Lung (tissue), 11 donors: ENCODE measurements at regions not wholly inside any gene's neighbourhood (a gene's known extent, or its start where the extent isn't known, plus 50 kb on each side); places are given as distances from the start of the nearest gene placed in this dataset.

Experiments used
- ATAC-seq: fragments of 200-7000 bp; cut with Tn5 transposase; one replicate; pipeline ENCODE4 v1.9.1; 2020; ENCODE audit warnings: moderate number of reproducible peaks; ENCODE audit not compliant: insufficient read depth, low FRiP score
- DNase-seq, 3 donors: peaks; one replicate each; pipeline ENCODE4 v3.0.0-alpha.2; 2013 to 2017
- H3K27ac ChIP-seq, 2 donors: one replicate each; pipeline ENCODE4 v1.5.1; 2013; ENCODE audit warnings: mild to moderate bottlenecking in 2 of 2, moderate library complexity in 2 of 2, control low read depth in 1 of 2, inconsistent platforms in 1 of 2, low read depth in 1 of 2, low read length in 1 of 2
- H3K27me3 ChIP-seq, 3 donors: one replicate each; pipeline ENCODE4 v1.5.1; 2013; ENCODE audit warnings: low read length in 2 of 3; ENCODE audit not compliant: control insufficient read depth in 3 of 3, insufficient read depth in 3 of 3
- H3K36me3 ChIP-seq, 4 donors: one replicate each; pipeline ENCODE4 v1.5.1; 2013; ENCODE audit warnings: low read length in 4 of 4, mild to moderate bottlenecking in 1 of 4, moderate library complexity in 1 of 4; ENCODE audit not compliant: control insufficient read depth in 4 of 4, insufficient read depth in 4 of 4
- H3K4me1 ChIP-seq, 5 donors: one replicate each; pipeline ENCODE4 v1.5.1; 2013; ENCODE audit warnings: low read length in 5 of 5, mild to moderate bottlenecking in 2 of 5, moderate library complexity in 1 of 5; ENCODE audit not compliant: control insufficient read depth in 5 of 5, insufficient read depth in 5 of 5
- H3K4me3 ChIP-seq: one replicate; pipeline ENCODE4 v1.5.1; 2013; ENCODE audit warnings: mild to moderate bottlenecking, control low read depth, moderate library complexity
- H3K9ac ChIP-seq, 2 donors: one replicate each; pipeline ENCODE4 v1.5.1; 2013; ENCODE audit warnings: low read length in 2 of 2, control low read depth in 1 of 2; ENCODE audit not compliant: insufficient read depth in 1 of 2
- H3K9me3 ChIP-seq, 4 donors: one replicate each; pipeline ENCODE4 v1.5.1; 2013; ENCODE audit warnings: low read length in 3 of 4, mild to moderate bottlenecking in 1 of 4, moderate library complexity in 1 of 4; ENCODE audit not compliant: control insufficient read depth in 4 of 4, insufficient read depth in 3 of 4
- WGBS, 2 donors: extraction: QIAGEN DNeasy Blood & Tissue Kit; methylation state at CpG; one replicate each; pipeline ENCODE4 v1.1.7; 2013; 5-methylcytosine and 5-hydroxymethylcytosine counted together
- TF ChIP-seq, protein P1 (sequence below): IDR thresholded peaks from 2 replicates; pipeline ENCODE4 v1.5.1; 2012; ENCODE audit warnings: mild to moderate bottlenecking; ENCODE audit errors: control extremely low read depth, extremely low read depth
- donor health status: control.
- donor health status: control.
- donor health status: Bipolar disorder and iron deficiency.
- donor health status: healthy.
- donor health status: DM: yes; HTN: yes; CAD: no.

DNA sequence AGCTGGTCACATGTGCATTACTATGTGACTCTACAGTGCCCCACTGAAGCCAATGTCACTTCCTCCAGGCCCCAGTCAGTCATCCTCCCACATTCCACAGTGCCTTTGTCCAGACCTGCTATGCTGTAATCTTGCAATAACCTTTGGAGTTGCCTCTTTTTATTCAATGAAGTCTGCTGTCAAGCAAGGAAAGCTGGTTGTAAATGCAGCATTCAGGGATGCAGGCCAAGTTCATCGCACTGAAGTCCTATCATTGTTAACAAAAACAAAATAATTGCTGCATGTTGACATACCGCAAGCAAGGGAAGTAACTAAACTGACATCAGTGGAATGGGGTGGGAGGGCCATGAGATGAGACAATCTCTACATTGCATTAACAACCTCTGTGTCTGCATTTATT, 131.2 kb upstream of the CDYL start:
- ATAC-seq: no peak

DNA sequence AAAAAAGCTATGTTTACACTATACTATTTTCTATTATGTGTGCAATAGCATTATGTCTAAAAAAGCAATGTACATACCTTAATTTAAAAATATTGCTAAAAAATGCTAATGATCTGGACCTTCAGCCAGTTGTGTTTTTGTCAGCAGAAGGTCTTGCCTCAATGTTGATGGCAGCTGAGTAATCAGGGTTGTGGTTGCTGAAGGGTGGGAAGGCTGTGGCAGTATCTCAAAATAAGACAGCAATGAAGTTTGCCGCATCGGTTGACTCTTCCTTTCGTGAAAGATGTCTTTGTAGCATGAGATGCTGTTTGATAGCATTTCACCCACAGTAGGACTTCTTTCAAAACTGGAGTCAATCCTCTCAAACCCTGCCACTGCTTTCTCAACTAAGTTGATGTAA, 134.7 kb upstream of the CDYL start:
- Histone ChIP-seq H3K9me3 (peaks cover 0 to 2% (median 0%) of the 10 kb centered on the region in 4 donors), H3K36me3 (no peaks in the 10 kb centered on the region), H3K9ac (no peak overlapping the region), H3K4me3 (no peak overlapping the region), H3K27me3 (no peaks in the 10 kb centered on the region), H3K4me1 (no peaks in the 10 kb centered on the region), H3K27ac (no peak overlapping the region)
- DNase-seq (no peak), ATAC-seq (no peak)
- 98% methylated on average over 3 of the region's 3 CpGs for WGBS, 2 donors
- TF ChIP-seq, protein P1, sequence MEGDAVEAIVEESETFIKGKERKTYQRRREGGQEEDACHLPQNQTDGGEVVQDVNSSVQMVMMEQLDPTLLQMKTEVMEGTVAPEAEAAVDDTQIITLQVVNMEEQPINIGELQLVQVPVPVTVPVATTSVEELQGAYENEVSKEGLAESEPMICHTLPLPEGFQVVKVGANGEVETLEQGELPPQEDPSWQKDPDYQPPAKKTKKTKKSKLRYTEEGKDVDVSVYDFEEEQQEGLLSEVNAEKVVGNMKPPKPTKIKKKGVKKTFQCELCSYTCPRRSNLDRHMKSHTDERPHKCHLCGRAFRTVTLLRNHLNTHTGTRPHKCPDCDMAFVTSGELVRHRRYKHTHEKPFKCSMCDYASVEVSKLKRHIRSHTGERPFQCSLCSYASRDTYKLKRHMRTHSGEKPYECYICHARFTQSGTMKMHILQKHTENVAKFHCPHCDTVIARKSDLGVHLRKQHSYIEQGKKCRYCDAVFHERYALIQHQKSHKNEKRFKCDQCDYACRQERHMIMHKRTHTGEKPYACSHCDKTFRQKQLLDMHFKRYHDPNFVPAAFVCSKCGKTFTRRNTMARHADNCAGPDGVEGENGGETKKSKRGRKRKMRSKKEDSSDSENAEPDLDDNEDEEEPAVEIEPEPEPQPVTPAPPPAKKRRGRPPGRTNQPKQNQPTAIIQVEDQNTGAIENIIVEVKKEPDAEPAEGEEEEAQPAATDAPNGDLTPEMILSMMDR: no peak

More for the DNA sequence above, 131.2 kb upstream of the CDYL start:
- H3K9me3 ChIP-seq: no peaks in the 10 kb centered on the region
- WGBS, 2 donors: 67 to 90% methylated on average over 2 of the region's 2 CpGs
- no peak for DNase-seq
- H3K9ac ChIP-seq: no peak overlapping the region
- H3K4me1 ChIP-seq: peaks cover 0 to 8% (median 4%) of the 10 kb centered on the region in 5 donors
- H3K36me3 ChIP-seq: no peaks in the 10 kb centered on the region
- TF ChIP-seq, protein P1: no peak
- no peak overlapping the region for H3K4me3 ChIP-seq
- H3K27me3 ChIP-seq: no peaks in the 10 kb centered on the region
- no peak overlapping the region for H3K27ac ChIP-seq

DNA sequence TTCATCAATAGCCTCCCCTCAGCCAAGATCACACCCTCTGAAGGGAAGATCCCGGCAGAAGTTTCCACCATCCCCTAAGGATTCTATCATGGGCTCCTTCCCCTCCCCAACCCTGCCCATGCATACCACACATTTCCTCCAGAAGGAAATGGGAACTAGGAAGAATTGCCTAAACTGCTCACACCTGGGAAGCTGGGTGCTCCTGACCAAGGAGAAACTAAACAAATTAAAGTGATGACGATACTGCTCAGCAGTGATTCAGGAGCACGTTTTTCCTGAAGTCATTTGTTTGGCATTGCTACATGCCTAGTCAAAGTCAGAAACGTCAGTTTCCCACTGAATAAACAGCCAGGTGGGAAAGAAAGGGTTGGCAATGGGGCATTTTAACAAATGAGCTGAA, 136.1 kb upstream of the CDYL start:
- Histone ChIP-seq H3K9me3 (peaks cover 0 to 2% (median 0%) of the 10 kb centered on the region in 4 donors), H3K27me3 (no peaks in the 10 kb centered on the region), H3K9ac (no peak overlapping the region), H3K36me3 (no peaks in the 10 kb centered on the region), H3K27ac (no peak overlapping the region), H3K4me3 (no peak overlapping the region), H3K4me1 (no peaks in the 10 kb centered on the region)
- ATAC-seq: no peak
- 42 to 53% methylated on average over 4 of the region's 4 CpGs for WGBS, 2 donors
- TF ChIP-seq, protein P1: no peak
- DNase-seq: peak in 1 of 3 donors; percentile 23

DNA sequence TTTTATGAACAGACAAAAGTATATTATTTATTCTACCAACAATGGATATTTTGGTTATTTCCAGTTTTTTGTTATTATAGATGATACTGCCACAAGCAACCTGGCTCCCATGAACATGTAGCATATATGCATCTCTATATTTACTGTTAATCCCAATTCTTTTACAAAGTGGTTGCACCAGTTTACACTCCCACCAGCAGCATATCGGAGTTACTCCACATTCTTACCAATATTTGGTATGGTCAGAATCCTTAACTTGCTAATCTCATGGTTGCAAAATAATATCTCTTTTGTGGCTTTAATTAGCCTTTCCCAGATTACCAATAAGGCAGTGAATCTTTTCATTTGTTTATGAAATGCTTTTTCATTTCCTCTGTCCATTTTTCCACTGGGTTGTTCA, 137.6 kb upstream of the CDYL start:
- TF ChIP-seq, protein P1: no peak
- no peak overlapping the region for H3K9ac ChIP-seq
- H3K4me1 ChIP-seq: no peaks in the 10 kb centered on the region
- H3K9me3 ChIP-seq: peaks cover 0 to 2% (median 0%) of the 10 kb centered on the region in 4 donors
- WGBS, 2 donors: 97 to 98% methylated on average over 1 of the region's 1 CpG
- DNase-seq (no peak), ATAC-seq (no peak)
- H3K27me3 ChIP-seq: no peaks in the 10 kb centered on the region
- no peak overlapping the region for H3K4me3 ChIP-seq
- no peak overlapping the region for H3K27ac ChIP-seq
- no peaks in the 10 kb centered on the region for H3K36me3 ChIP-seq
